Endothelial cell of umbilical vein (primary cell): ENCODE measurements at regions not wholly inside any gene's neighbourhood (a gene's known extent, or its start where the extent isn't known, plus 50 kb on each side); places are given as distances from the start of the nearest gene placed in this dataset.

ENCODE experiments used
- BruUV-seq: library from RNA; stranded (reverse); fragments of 400-500 nt; replicated peaks from 2 replicates; lab custom pipeline; 2021; lab: Mats Ljungman, UMichigan
- CTCF ChIA-PET: fragments of 300-600, 350-600 bp; sonication (Branson Sonifier 250); formaldehyde crosslinking; loops from one replicate; lab custom pipeline; 2021; ENCODE audit warnings: antibody characterized with exemption, inconsistent platforms; lab: Charles Lee
- POLR2A ChIA-PET: fragments of 300-600, 350-600 bp; sonication (Branson Sonifier 250); formaldehyde crosslinking; loops from one replicate; lab custom pipeline; 2021; ENCODE audit warnings: antibody characterized with exemption, inconsistent platforms; lab: Charles Lee
- DNase-seq: peaks from one replicate; pipeline ENCODE4 v3.0.0-alpha.2; 2011; ENCODE audit warnings: low read depth, low spot score
- FAIRE-seq: peaks from 2 replicates; lab custom pipeline; 2011; peaks lifted over from hg19 to GRCh38; lab: Jason Lieb, UNC
- H2AFZ ChIP-seq: 2 replicates; pipeline ENCODE4 v1.6.0; 2012; ENCODE audit warnings: low read depth, low read length, control low read depth, inconsistent platforms
- H3K27ac ChIP-seq: 2 replicates; pipeline ENCODE4 v1.5.1; 2011; ENCODE audit warnings: low read depth, mild to moderate bottlenecking, control low read depth, low read length, moderate library complexity; ENCODE audit not compliant: insufficient read depth
- H3K27me3 ChIP-seq, 2 experiments: 2 replicates each; pipeline versions ENCODE4 v1.6.0 to v1.6.1; 2011; ENCODE audit warnings: low read length in 2 of 2, mixed read lengths in 1 of 2; ENCODE audit not compliant: control insufficient read depth in 2 of 2, insufficient read depth in 2 of 2
- H3K36me3 ChIP-seq, 2 experiments: 2 replicates in 1 of 2; 3 replicates in 1 of 2; pipeline ENCODE4 v1.5.1; 2011; ENCODE audit warnings: low read length in 2 of 2, mild to moderate bottlenecking in 1 of 2, moderate library complexity in 1 of 2; ENCODE audit not compliant: control insufficient read depth in 2 of 2, insufficient read depth in 2 of 2; ENCODE audit errors: extremely low read depth in 1 of 2
- H3K4me1 ChIP-seq: 3 replicates; pipeline ENCODE4 v1.5.1; 2011; ENCODE audit warnings: mild to moderate bottlenecking, low read length; ENCODE audit not compliant: control insufficient read depth, insufficient read depth; ENCODE audit errors: extremely low read depth
- H3K4me2 ChIP-seq: 2 replicates; pipeline ENCODE4 v1.6.1; 2011; ENCODE audit warnings: low read length, control low read depth, mixed read lengths; ENCODE audit not compliant: insufficient read depth
- H3K4me3 ChIP-seq, 3 experiments: fragments of 200-600 bp in 1 of 3; sonication (generic), shearing (Covaris generic) in 1 of 3; replicated peaks in 1 of 3; 2 replicates each; pipeline ENCODE4 v1.5.1; 2011 to 2016; ENCODE audit warnings: control low read depth in 3 of 3, low read length in 3 of 3, mild to moderate bottlenecking in 2 of 3, inconsistent platforms in 1 of 3, low read depth in 1 of 3, moderate library complexity in 1 of 3; ENCODE audit not compliant: insufficient read depth in 1 of 3
- H3K79me2 ChIP-seq: 2 replicates; pipeline ENCODE4 v1.6.0; 2012; ENCODE audit warnings: low read length, inconsistent platforms; ENCODE audit not compliant: control insufficient read depth, insufficient read depth
- H3K9ac ChIP-seq: replicated peaks from 2 replicates; pipeline ENCODE3; 2011; ENCODE audit warnings: low read length, control low read depth; ENCODE audit not compliant: insufficient read depth; ENCODE audit errors: extremely low read depth
- H3K9me1 ChIP-seq: replicated peaks from 3 replicates; pipeline ENCODE4 v1.6.0; 2011; ENCODE audit warnings: mild to moderate bottlenecking, low read length; ENCODE audit not compliant: control insufficient read depth, insufficient read depth; ENCODE audit errors: extremely low read depth
- H3K9me3 ChIP-seq: replicated peaks from 2 replicates; pipeline ENCODE4 v1.5.1; 2012; ENCODE audit warnings: low read length, inconsistent platforms; ENCODE audit not compliant: control insufficient read depth, insufficient read depth
- H4K20me1 ChIP-seq: replicated peaks from 2 replicates; pipeline ENCODE3; 2011; ENCODE audit warnings: mild to moderate bottlenecking, low read length; ENCODE audit not compliant: control insufficient read depth, insufficient read depth; ENCODE audit errors: extremely low read depth
- EZH2 ChIP-seq: IDR thresholded peaks from 2 replicates; pipeline ENCODE4 v1.6.1; 2012; ENCODE audit warnings: borderline replicate concordance, low read depth, mild to moderate bottlenecking, moderate library complexity, low read length, inconsistent platforms; ENCODE audit not compliant: severe bottlenecking
- FOS ChIP-seq: IDR thresholded peaks from 2 replicates; pipeline ENCODE4 v1.6.1; 2011; ENCODE audit warnings: mild to moderate bottlenecking, low read length, moderate library complexity, borderline replicate concordance; ENCODE audit not compliant: insufficient read depth
- GATA2 ChIP-seq: IDR thresholded peaks from 2 replicates; pipeline ENCODE4 v1.7.0; 2011; ENCODE audit warnings: low read depth, mild to moderate bottlenecking, moderate library complexity, mixed read lengths, low read length; ENCODE audit not compliant: insufficient read length, insufficient read depth
- JUN ChIP-seq: IDR thresholded peaks from 2 replicates; pipeline ENCODE4 v1.6.1; 2011; ENCODE audit warnings: borderline replicate concordance, low read depth; ENCODE audit not compliant: insufficient read length, insufficient read depth
- POLR2A ChIP-seq: IDR thresholded peaks from 2 replicates; pipeline ENCODE4 v1.6.1; 2012; ENCODE audit warnings: low read depth, mild to moderate bottlenecking, control low read depth, low read length
- POLR2AphosphoS5 ChIP-seq: IDR thresholded peaks from 2 replicates; pipeline ENCODE4 v1.6.1; 2012; ENCODE audit warnings: low read depth, mild to moderate bottlenecking, control low read depth, low read length, moderate library complexity; ENCODE audit not compliant: insufficient read depth
- dilution Hi-C: fragments of 300-500 bp; cut with MboI; formaldehyde crosslinking; loops from one replicate; pipeline ENCODE4 v1.15.0; 2019; ENCODE audit warnings: low sequenced_read_pairs; ENCODE audit not compliant: extremely low pct_ligation_motif_present
- intact Hi-C: fragments of 100-400 bp; cut with micrococcal nuclease; formaldehyde crosslinking; loops from one replicate; pipeline ENCODE4 v1.10.0; 2022
- TF ChIP-seq, protein P1 (sequence below), 2 donors: IDR thresholded peaks; 1 replicate in 1 of 2; 2 replicates in 1 of 2; pipeline ENCODE4 v1.5.1; 2011; ENCODE audit warnings: low read length in 2 of 2, mild to moderate bottlenecking in 2 of 2, moderate library complexity in 2 of 2, control low read depth in 1 of 2, inconsistent platforms in 1 of 2, low read depth in 1 of 2; ENCODE audit not compliant: insufficient read depth in 1 of 2; ENCODE audit errors: extremely low read depth in 1 of 2
- TF ChIP-seq, protein P2 (sequence below): IDR thresholded peaks from 2 replicates; pipeline ENCODE4 v1.6.1; 2011; ENCODE audit not compliant: insufficient read depth, insufficient read length

DNA sequence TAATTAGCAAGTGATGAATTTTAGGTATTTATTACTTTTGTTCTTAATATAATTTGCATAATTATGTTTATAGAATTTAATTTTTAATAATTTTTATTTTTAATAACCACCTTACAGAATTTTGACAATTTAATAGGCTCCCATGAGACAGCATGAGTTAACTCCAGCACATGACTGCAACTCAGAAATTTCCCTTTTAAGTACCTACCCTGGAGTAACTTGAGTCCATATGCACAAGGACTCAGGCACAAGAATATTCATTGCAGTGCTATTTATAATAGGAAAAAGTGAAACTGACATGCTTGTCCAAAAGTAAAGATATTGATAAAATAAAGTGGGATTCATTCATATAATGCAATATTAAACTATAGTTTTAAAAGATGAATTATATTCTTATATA is 54.1 kb upstream of the C1orf53 start:
- TF ChIP-seq FOS (no peak), GATA2 (no peak), POLR2A (no peak), JUN (no peak), POLR2AphosphoS5 (no peak), EZH2 (no peak)
- TF ChIP-seq, protein P1, sequence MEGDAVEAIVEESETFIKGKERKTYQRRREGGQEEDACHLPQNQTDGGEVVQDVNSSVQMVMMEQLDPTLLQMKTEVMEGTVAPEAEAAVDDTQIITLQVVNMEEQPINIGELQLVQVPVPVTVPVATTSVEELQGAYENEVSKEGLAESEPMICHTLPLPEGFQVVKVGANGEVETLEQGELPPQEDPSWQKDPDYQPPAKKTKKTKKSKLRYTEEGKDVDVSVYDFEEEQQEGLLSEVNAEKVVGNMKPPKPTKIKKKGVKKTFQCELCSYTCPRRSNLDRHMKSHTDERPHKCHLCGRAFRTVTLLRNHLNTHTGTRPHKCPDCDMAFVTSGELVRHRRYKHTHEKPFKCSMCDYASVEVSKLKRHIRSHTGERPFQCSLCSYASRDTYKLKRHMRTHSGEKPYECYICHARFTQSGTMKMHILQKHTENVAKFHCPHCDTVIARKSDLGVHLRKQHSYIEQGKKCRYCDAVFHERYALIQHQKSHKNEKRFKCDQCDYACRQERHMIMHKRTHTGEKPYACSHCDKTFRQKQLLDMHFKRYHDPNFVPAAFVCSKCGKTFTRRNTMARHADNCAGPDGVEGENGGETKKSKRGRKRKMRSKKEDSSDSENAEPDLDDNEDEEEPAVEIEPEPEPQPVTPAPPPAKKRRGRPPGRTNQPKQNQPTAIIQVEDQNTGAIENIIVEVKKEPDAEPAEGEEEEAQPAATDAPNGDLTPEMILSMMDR (IDR thresholded peaks at IDR 0.05; ENCODE audit: extremely low read depth in 1 of 2, insufficient read depth in 1 of 2, low read depth in 1 of 2, low read length in 2 of 2): no peak
- TF ChIP-seq, protein P2, sequence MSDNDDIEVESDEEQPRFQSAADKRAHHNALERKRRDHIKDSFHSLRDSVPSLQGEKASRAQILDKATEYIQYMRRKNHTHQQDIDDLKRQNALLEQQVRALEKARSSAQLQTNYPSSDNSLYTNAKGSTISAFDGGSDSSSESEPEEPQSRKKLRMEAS: no peak
- Histone ChIP-seq H3K27me3 (no peaks in the 10 kb centered on the region), H3K27ac (no peak overlapping the region), H3K9ac (no peak overlapping the region), H3K4me1 (no peaks in the 10 kb centered on the region), H3K79me2 (no peaks in the 10 kb centered on the region), H3K9me3 (no peaks in the 10 kb centered on the region), H3K4me3 (no peak overlapping the region), H3K9me1 (no peaks in the 10 kb centered on the region), H2AFZ (no peak overlapping the region), H3K36me3 (no peaks in the 10 kb centered on the region), H4K20me1 (no peaks in the 10 kb centered on the region), H3K4me2 (no peak overlapping the region)
- POLR2A ChIA-PET: no interaction called here
- FAIRE-seq (no peak), DNase-seq (no peak)
- no TSS peak for BruUV-seq
- dilution Hi-C loops (no loop called here), intact Hi-C loops (no loop called here)
- CTCF ChIA-PET: interaction anchor here (1.0 kb wide), 1 partner anchor 21 kb away, joined by 5 read pairs; no protein-coding TSS in a partner anchor
